ENCODE measurements at regions not wholly inside any gene's neighbourhood (a gene's known extent, or its start where the extent isn't known, plus 50 kb on each side); places are given as distances from the start of the nearest gene placed in this dataset.

DNA sequence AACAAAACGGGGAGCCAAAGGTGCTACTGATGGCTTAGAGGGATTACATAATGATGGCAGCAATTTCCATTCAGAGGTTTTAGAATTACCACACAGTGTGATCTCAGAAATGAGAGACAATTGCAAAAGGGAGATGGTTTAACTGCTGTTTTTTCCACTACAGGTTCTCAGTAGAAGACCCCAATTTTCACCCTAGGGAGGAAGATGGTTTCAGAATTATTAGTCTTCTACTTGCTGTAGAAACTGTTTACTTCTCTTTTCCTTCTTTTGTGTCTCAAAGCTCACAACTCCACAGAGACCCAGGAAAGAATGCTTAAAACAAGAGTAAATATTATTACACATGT is 226.5 kb downstream of the INHBA start:
- Mint-ChIP-seq H3K4me1 (peaks cover 22% of the 10 kb centered on the region), H3K27ac (no peak overlapping the region), H3K4me3 (no peak overlapping the region), H3K27me3 (no peaks in the 10 kb centered on the region), H3K9me3 (ENCODE audit: insufficient read depth) (no peaks in the 10 kb centered on the region)
- CTCF ChIA-PET = no interaction called here
- Histone ChIP-seq H3K79me2 (ENCODE audit: control insufficient read depth, insufficient read depth, low read length) (no peaks in the 10 kb centered on the region), H3K4me3 (ENCODE audit: control extremely low read depth in 1 of 5, extremely low read depth in 1 of 5, insufficient read depth in 1 of 5, low read depth in 2 of 5, low read length in 4 of 5) (no peak overlapping the region), H3K4me1 (ENCODE audit: control insufficient read depth in 2 of 2, insufficient read depth in 2 of 2, low read length in 2 of 2) (peaks cover 0 to 4% of the 10 kb centered on the region in 2 donors), H4K20me1 (ENCODE audit: control insufficient read depth, insufficient read depth, low read length, poor library complexity, severe bottlenecking) (no peaks in the 10 kb centered on the region), H3K4me2 (replicated peaks; ENCODE audit: low read depth, low read length, poor library complexity, severe bottlenecking) (no peak overlapping the region), H2AFZ (ENCODE audit: insufficient read depth, low read depth, low read length, poor library complexity, severe bottlenecking) (no peak overlapping the region), H3K9me3 (ENCODE audit: control extremely low read depth in 1 of 3, control insufficient read depth in 2 of 3, insufficient read depth in 1 of 3, low read length in 2 of 3) (no peaks in the 10 kb centered on the region), H3K27ac (ENCODE audit: low read length in 2 of 2) (no peak overlapping the region), H3K27me3 (replicated peaks in 1 of 4; ENCODE audit: control extremely low read depth in 1 of 4, control insufficient read depth in 3 of 4, insufficient read depth in 4 of 4, low read length in 3 of 4) (no peaks in the 10 kb centered on the region), H3K36me3 (replicated peaks in 1 of 2; ENCODE audit: control extremely low read depth in 1 of 2, control insufficient read depth in 1 of 2, extremely low read depth in 1 of 2, insufficient read depth in 2 of 2, low read length in 1 of 2) (no peaks in the 10 kb centered on the region), H3K9ac (ENCODE audit: low read length) (no peak overlapping the region)
- WGBS (ENCODE audit: insufficient coverage) = no CpG with 5 or more reads among the region's 1 CpG
- ATAC-seq (ENCODE audit: low read depth) (no peak), DNase-seq (no peak)
- TF ChIP-seq, protein P1, sequence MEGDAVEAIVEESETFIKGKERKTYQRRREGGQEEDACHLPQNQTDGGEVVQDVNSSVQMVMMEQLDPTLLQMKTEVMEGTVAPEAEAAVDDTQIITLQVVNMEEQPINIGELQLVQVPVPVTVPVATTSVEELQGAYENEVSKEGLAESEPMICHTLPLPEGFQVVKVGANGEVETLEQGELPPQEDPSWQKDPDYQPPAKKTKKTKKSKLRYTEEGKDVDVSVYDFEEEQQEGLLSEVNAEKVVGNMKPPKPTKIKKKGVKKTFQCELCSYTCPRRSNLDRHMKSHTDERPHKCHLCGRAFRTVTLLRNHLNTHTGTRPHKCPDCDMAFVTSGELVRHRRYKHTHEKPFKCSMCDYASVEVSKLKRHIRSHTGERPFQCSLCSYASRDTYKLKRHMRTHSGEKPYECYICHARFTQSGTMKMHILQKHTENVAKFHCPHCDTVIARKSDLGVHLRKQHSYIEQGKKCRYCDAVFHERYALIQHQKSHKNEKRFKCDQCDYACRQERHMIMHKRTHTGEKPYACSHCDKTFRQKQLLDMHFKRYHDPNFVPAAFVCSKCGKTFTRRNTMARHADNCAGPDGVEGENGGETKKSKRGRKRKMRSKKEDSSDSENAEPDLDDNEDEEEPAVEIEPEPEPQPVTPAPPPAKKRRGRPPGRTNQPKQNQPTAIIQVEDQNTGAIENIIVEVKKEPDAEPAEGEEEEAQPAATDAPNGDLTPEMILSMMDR (IDR thresholded peaks at IDR 0.05) = no peak
- no peak for TF ChIP-seq EZH2 (IDR thresholded peaks at IDR 0.05; ENCODE audit: borderline replicate concordance, insufficient read depth, low read depth, low read length, poor library complexity, severe bottlenecking)
- intact Hi-C loops (cut with micrococcal nuclease) = no loop called here
- POLR2A ChIA-PET = no interaction called here

DNA sequence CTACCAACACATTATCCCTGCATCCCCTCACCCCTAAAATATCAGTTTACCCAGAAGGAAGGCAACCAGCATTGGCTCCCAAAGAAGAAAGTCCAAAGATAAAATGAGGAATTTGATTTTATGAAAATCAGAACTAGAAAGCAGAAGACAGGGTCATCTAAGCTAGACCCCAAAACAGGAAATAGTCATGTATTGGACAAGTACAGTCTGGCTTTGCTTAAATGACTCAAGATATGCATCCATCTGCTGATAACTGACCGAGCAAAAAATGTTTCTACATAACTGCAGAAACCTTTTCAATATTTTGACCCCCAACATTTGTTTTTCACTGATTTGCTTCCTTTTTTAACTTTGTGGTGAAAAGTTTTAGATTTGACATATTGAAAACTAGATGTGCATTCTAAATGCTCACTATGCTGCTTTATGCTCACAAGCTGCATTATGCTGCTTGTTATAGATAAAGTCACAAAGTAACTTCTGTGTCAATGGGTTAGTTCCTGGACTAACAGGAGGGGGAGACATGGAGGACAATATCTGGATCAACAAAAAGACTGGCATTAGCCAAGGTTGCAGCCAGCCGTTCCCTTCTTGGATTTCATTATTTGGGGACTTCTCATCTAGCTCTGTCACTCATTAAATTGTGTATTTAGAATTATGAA is 227.0 kb downstream of the INHBA start:
- no peak overlapping the region for H3K4me3 ChIP-seq (ENCODE audit: control extremely low read depth in 1 of 5, extremely low read depth in 1 of 5, insufficient read depth in 1 of 5, low read depth in 2 of 5, low read length in 4 of 5)
- Mint-ChIP-seq H3K4me1 (peaks cover 22% of the 10 kb centered on the region), H3K4me3 (no peak overlapping the region), H3K9me3 (ENCODE audit: insufficient read depth) (no peaks in the 10 kb centered on the region), H3K27me3 (no peaks in the 10 kb centered on the region), H3K27ac (no peak overlapping the region)
- no peak overlapping the region for H2AFZ ChIP-seq (ENCODE audit: insufficient read depth, low read depth, low read length, poor library complexity, severe bottlenecking)
- intact Hi-C loops (cut with micrococcal nuclease) = no loop called here
- H3K27me3 ChIP-seq (replicated peaks in 1 of 4; ENCODE audit: control extremely low read depth in 1 of 4, control insufficient read depth in 3 of 4, insufficient read depth in 4 of 4, low read length in 3 of 4) = no peaks in the 10 kb centered on the region
- no peak overlapping the region for H3K27ac ChIP-seq (ENCODE audit: low read length in 2 of 2)
- TF ChIP-seq, protein P1 (IDR thresholded peaks at IDR 0.05) = no peak
- TF ChIP-seq EZH2 (IDR thresholded peaks at IDR 0.05; ENCODE audit: borderline replicate concordance, insufficient read depth, low read depth, low read length, poor library complexity, severe bottlenecking) = no peak
- H3K9ac ChIP-seq (ENCODE audit: low read length) = no peak overlapping the region
- ChIA-PET CTCF (no interaction called here), POLR2A (no interaction called here)
- no peaks in the 10 kb centered on the region for H4K20me1 ChIP-seq (ENCODE audit: control insufficient read depth, insufficient read depth, low read length, poor library complexity, severe bottlenecking)
- no peaks in the 10 kb centered on the region for H3K79me2 ChIP-seq (ENCODE audit: control insufficient read depth, insufficient read depth, low read length)
- ATAC-seq (ENCODE audit: low read depth) (no peak), DNase-seq (no peak)
- H3K4me1 ChIP-seq (ENCODE audit: control insufficient read depth in 2 of 2, insufficient read depth in 2 of 2, low read length in 2 of 2) = peaks cover 0 to 4% of the 10 kb centered on the region in 2 donors
- H3K36me3 ChIP-seq (replicated peaks in 1 of 2; ENCODE audit: control extremely low read depth in 1 of 2, control insufficient read depth in 1 of 2, extremely low read depth in 1 of 2, insufficient read depth in 2 of 2, low read length in 1 of 2) = no peaks in the 10 kb centered on the region
- WGBS (ENCODE audit: insufficient coverage) = 88% methylated on average over 1 of the region's 2 CpGs
- no peak overlapping the region for H3K4me2 ChIP-seq (replicated peaks; ENCODE audit: low read depth, low read length, poor library complexity, severe bottlenecking)
- no peaks in the 10 kb centered on the region for H3K9me3 ChIP-seq (ENCODE audit: control extremely low read depth in 1 of 3, control insufficient read depth in 2 of 3, insufficient read depth in 1 of 3, low read length in 2 of 3)
